HG03378 (cell line): ENCODE measurements at regions not wholly inside any gene's neighbourhood (a gene's known extent, or its start where the extent isn't known, plus 50 kb on each side); places are given as distances from the start of the nearest gene placed in this dataset.
"Not testable (repeated sequence)": the region's sequence is repeated elsewhere in the genome, so short reads cannot be mapped to it uniquely, and the experiment has no call there.

Experiments
- ATAC-seq: cut with Tn5 transposase; IDR thresholded peaks from one replicate; pipeline ENCODE4 v1.9.1; 2021; ENCODE audit warnings: mild to moderate bottlenecking, moderate library complexity; ENCODE audit not compliant: unreplicated experiment

GRCh38 chr15:21357056-21357455 is 83.2 kb downstream of the POTEB3 start:
- ATAC-seq: not testable (repeated sequence)

GRCh38 chr15:21355944-21356343 is 84.4 kb downstream of the POTEB3 start:
- not testable (repeated sequence) for ATAC-seq

- not testable (repeated sequence) for ATAC-seq
Observed at GRCh38 chr15:21354597-21354996, 85.7 kb downstream of the POTEB3 start.

GRCh38 chr15:21352670-21353318 is 87.5 kb downstream of the POTEB3 start:
- not testable (repeated sequence) for ATAC-seq

GRCh38 chr15:21344960-21345359 is 95.3 kb downstream of the POTEB3 start:
- not testable (repeated sequence) for ATAC-seq

- not testable (repeated sequence) for ATAC-seq
Observed at GRCh38 chr15:21344500-21344899, 95.8 kb downstream of the POTEB3 start.

GRCh38 chr15:21337028-21337427 is 103.3 kb downstream of the POTEB3 start:
- ATAC-seq: not testable (repeated sequence)

- not testable (repeated sequence) for ATAC-seq
Observed at GRCh38 chr15:21324720-21325460, 115.4 kb downstream of the POTEB3 start.

- peak; percentile 65 for ATAC-seq
Observed at GRCh38 chr15:21284353-21284752, 155.9 kb downstream of the POTEB3 start.

- ATAC-seq: peak; percentile 93
Observed at GRCh38 chr15:21283210-21283609, 157.1 kb downstream of the POTEB3 start.

GRCh38 chr15:21280272-21280671 is 160.0 kb downstream of the POTEB3 start:
- ATAC-seq: not testable (repeated sequence)

- peak; percentile 46 for ATAC-seq
Observed at GRCh38 chr15:21272176-21272982, 167.9 kb downstream of the POTEB3 start.

GRCh38 chr15:21271566-21271965 is 168.7 kb downstream of the POTEB3 start:
- no peak for ATAC-seq

- ATAC-seq: no peak
Observed at GRCh38 chr15:21270474-21270873, 169.8 kb downstream of the POTEB3 start.

- not testable (repeated sequence) for ATAC-seq
Observed at GRCh38 chr15:21269673-21270072, 170.6 kb downstream of the POTEB3 start.

- ATAC-seq: no peak
Observed at GRCh38 chr15:21269121-21269520, 171.2 kb downstream of the POTEB3 start.

- no peak for ATAC-seq
Observed at GRCh38 chr15:21268436-21268940, 171.8 kb downstream of the POTEB3 start.

GRCh38 chr15:21267671-21268395 is 172.5 kb downstream of the POTEB3 start:
- no peak for ATAC-seq

- no peak for ATAC-seq
Observed at GRCh38 chr15:21267226-21267625, 173.1 kb downstream of the POTEB3 start.

GRCh38 chr15:21265628-21266027 is 174.7 kb downstream of the POTEB3 start:
- ATAC-seq: not testable (repeated sequence)
